T-cell (primary cell): ENCODE measurements at regions not wholly inside any gene's neighbourhood (a gene's known extent, or its start where the extent isn't known, plus 50 kb on each side); places are given as distances from the start of the nearest gene placed in this dataset.

ENCODE experiments used
- ATAC-seq, 4 experiments: fragments of 200-7000 bp in 3 of 4; fragments of 150-1000 bp in 1 of 4; cut with Tn5 transposase; replicated peaks in 1 of 4; 1 replicate in 3 of 4; 2 replicates in 1 of 4; pipeline ENCODE4 v1.10.0; 2021; ENCODE audit warnings: moderate library complexity in 3 of 4, mild to moderate bottlenecking in 2 of 4, moderate number of reproducible peaks in 1 of 4
- CTCF ChIA-PET, 2 donors: fragments of 300-600 bp; sonication (Branson Sonifier 250); formaldehyde crosslinking; loops; one replicate each; lab custom pipeline; 2022; ENCODE audit warnings: antibody characterized with exemption in 2 of 2; lab: Charles Lee
- POLR2A ChIA-PET, 2 donors: fragments of 300-600 bp; sonication (Branson Sonifier 250); formaldehyde crosslinking; loops; one replicate each; lab custom pipeline; 2022; ENCODE audit warnings: antibody characterized with exemption in 2 of 2; lab: Charles Lee
- DNase-seq, 35 experiments: peaks; one replicate each; pipeline versions ENCODE4 v3.0.0 to v3.0.0-alpha.2; 2013 to 2023
- H3K27ac ChIP-seq: one replicate; pipeline ENCODE4 v1.5.1; 2013; ENCODE audit warnings: low read length
- H3K27me3 ChIP-seq, 2 experiments: replicated peaks in 1 of 2; 1 replicate in 1 of 2; 2 replicates in 1 of 2; pipeline versions ENCODE4 v1.6.1 to v1.7.0; 2013; ENCODE audit warnings: low read length in 1 of 2, mixed read lengths in 1 of 2; ENCODE audit not compliant: control insufficient read depth in 2 of 2, insufficient read depth in 2 of 2; ENCODE audit errors: extremely low read depth in 1 of 2
- H3K36me3 ChIP-seq, 2 donors: 1 replicate in 1 of 2; 2 replicates in 1 of 2; pipeline versions ENCODE4 v1.6.1 to v1.7.0; 2013; ENCODE audit warnings: low read length in 1 of 2; ENCODE audit not compliant: control insufficient read depth in 2 of 2, insufficient read depth in 1 of 2; ENCODE audit errors: extremely low read depth in 1 of 2
- H3K4me1 ChIP-seq, 2 experiments: 1 replicate in 1 of 2; 2 replicates in 1 of 2; pipeline versions ENCODE4 v1.6.1 to v1.7.0; 2013; ENCODE audit warnings: low read length in 2 of 2, mixed read lengths in 1 of 2; ENCODE audit not compliant: insufficient read depth in 2 of 2, control insufficient read depth in 1 of 2; ENCODE audit errors: extremely low read depth in 1 of 2
- H3K4me3 ChIP-seq, 2 donors: 1 replicate in 1 of 2; 2 replicates in 1 of 2; pipeline versions ENCODE4 v1.5.1 to v1.7.0; 2013; ENCODE audit warnings: mild to moderate bottlenecking in 2 of 2, low read length in 1 of 2, moderate library complexity in 1 of 2; ENCODE audit not compliant: control insufficient read depth in 1 of 2; ENCODE audit errors: extremely low read depth in 1 of 2
- H3K9me3 ChIP-seq: 2 replicates; pipeline ENCODE4 v1.7.0; 2013
- H3K27ac Mint-ChIP-seq, 2 donors: one replicate each; pipeline ENCODE4 v1.8.0; 2020 to 2021; ENCODE audit warnings: mild to moderate bottlenecking in 2 of 2, mixed read lengths in 2 of 2
- H3K27me3 Mint-ChIP-seq, 2 donors: one replicate each; pipeline ENCODE4 v1.8.0; 2021 to 2022; ENCODE audit warnings: mixed read lengths in 2 of 2
- H3K36me3 Mint-ChIP-seq: one replicate; pipeline ENCODE4 v1.8.0; 2021; ENCODE audit warnings: mixed read lengths
- H3K4me1 Mint-ChIP-seq, 3 donors: one replicate each; pipeline ENCODE4 v1.8.0; 2020 to 2022; ENCODE audit warnings: mixed read lengths in 3 of 3, mild to moderate bottlenecking in 1 of 3
- H3K4me3 Mint-ChIP-seq, 3 donors: one replicate each; pipeline ENCODE4 v1.8.0; 2020 to 2022; ENCODE audit warnings: mild to moderate bottlenecking in 3 of 3, mixed read lengths in 3 of 3, moderate library complexity in 3 of 3
- H3K9me3 Mint-ChIP-seq, 3 donors: one replicate each; pipeline ENCODE4 v1.8.0; 2020 to 2022; ENCODE audit warnings: mixed read lengths in 3 of 3
- WGBS: methylation state at CpG from one replicate; pipeline ENCODE4 v1.1.5; 2013; ENCODE audit warnings: missing lambda C conversion rate; ENCODE audit not compliant: insufficient coverage; 5-methylcytosine and 5-hydroxymethylcytosine counted together

- Histone ChIP-seq H3K4me3 (no peak overlapping the region), H3K27ac (no peak overlapping the region), H3K4me1 (no peaks in the 10 kb centered on the region), H3K36me3 (no peaks in the 10 kb centered on the region), H3K27me3 (peaks cover 0 to 13% of the 10 kb centered on the region in 2 experiments), H3K9me3 (no peaks in the 10 kb centered on the region)
- H3K4me3 Mint-ChIP-seq = no peak overlapping the region
- ATAC-seq (no peak), DNase-seq (no peak)
- H3K27me3 Mint-ChIP-seq = peaks cover 30 to 32% of the 10 kb centered on the region in 2 donors
- WGBS = 70% methylated on average over 2 of the region's 2 CpGs
- ChIA-PET POLR2A (no interaction called here), CTCF (interaction anchor here in 1 of 2 donors (0.6 kb wide), 1 partner anchor 16 kb away, joined by 3 read pairs; no protein-coding TSS in a partner anchor)
- H3K36me3 Mint-ChIP-seq = no peaks in the 10 kb centered on the region
- no peaks in the 10 kb centered on the region for H3K9me3 Mint-ChIP-seq
- no peaks in the 10 kb centered on the region for H3K4me1 Mint-ChIP-seq
- no peak overlapping the region for H3K27ac Mint-ChIP-seq
These were observed 298.1 kb downstream of the MTX2 start for GRCh38 chr2:176567361-176567760.

DNA sequence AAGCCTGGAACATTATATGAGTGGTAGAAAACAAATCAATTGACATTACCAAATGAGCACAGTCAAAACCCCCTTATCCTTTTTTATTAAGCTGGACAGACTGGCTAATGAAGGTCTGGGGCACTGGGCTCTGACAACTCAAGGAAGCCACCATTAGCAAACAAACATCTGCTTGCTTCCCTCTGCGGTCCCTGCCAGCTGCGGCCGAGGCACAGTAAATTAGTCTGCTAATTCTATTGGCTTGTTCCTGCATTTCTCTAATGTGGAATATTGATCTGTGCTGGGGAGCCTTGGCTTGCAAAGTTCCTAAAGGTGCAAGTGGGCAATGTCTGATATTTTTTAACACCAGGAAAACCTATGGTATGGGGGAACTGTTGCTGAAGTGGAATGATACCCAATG, 300.3 kb downstream of the MTX2 start:
- no peak for ATAC-seq
- no peak overlapping the region for H3K27ac Mint-ChIP-seq
- Histone ChIP-seq H3K27me3 (peaks cover 0 to 8% of the 10 kb centered on the region in 2 experiments), H3K36me3 (no peaks in the 10 kb centered on the region), H3K4me3 (no peak overlapping the region), H3K27ac (no peak overlapping the region), H3K9me3 (no peaks in the 10 kb centered on the region), H3K4me1 (no peaks in the 10 kb centered on the region)
- DNase-seq = no peak
- no peaks in the 10 kb centered on the region for H3K36me3 Mint-ChIP-seq
- peaks cover 15 to 24% of the 10 kb centered on the region in 2 donors for H3K27me3 Mint-ChIP-seq
- POLR2A ChIA-PET = no interaction called here
- WGBS = no CpG with 5 or more reads among the region's 3 CpGs
- no peak overlapping the region for H3K4me3 Mint-ChIP-seq
- H3K4me1 Mint-ChIP-seq = peaks cover 0 to 2% (median 0%) of the 10 kb centered on the region in 3 donors
- no peaks in the 10 kb centered on the region for H3K9me3 Mint-ChIP-seq
- CTCF ChIA-PET = interaction anchor here in 1 of 2 donors (1.0 kb wide), 1 partner anchor 15 kb away, joined by 3 read pairs; no protein-coding TSS in a partner anchor

DNA sequence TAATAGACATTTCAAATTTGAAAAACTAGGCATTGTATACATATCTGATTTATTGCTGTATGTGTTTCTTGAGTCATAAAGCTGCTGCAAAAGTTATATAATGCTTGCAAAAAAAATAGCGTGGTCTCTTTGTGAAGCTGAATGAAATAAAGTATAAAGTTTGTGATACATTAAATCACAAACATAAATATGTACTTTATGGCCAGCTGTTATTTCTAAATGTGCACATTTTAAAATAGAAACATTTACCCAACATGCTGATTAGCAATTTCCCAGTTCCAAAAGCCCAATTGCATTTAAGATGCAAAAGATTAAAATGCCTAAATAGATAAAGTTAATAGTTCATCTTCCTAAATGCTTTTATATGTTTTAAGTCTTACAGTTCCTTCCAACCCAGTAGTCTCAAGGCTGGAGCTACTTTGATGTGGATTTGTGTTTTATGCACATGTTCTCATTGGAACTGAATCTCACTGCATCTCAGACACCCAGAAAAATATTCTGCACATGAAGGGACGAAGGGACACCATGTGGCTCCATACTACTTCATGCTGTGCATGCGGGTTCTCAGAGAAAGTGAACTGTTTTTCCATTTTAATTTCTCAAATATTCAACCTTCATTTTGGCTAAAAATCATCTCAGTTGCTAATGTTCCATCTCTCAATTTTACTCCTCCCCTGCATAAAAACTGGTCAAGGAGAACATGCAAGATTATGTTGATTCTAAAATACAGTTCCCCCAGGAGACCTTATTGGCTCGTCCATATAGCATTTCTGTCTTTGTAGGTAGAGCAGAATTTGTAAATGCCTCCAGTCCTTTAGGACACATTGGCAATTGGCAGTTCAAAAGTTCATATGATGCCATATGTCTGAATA, 304.6 kb downstream of the MTX2 start:
- no peak overlapping the region for H3K4me3 ChIP-seq
- Mint-ChIP-seq H3K36me3 (no peaks in the 10 kb centered on the region), H3K4me1 (peaks cover 0 to 2% (median 0%) of the 10 kb centered on the region in 3 donors), H3K4me3 (no peak overlapping the region), H3K9me3 (no peaks in the 10 kb centered on the region), H3K27me3 (peaks cover 22 to 24% of the 10 kb centered on the region in 2 donors), H3K27ac (no peak overlapping the region)
- ChIA-PET POLR2A (no interaction called here), CTCF (interaction anchor here (0.6 to 2.1 kb wide), 3 partner anchors 19 to 448 kb away, joined by 4 to 6 read pairs (median 5); no protein-coding TSS in a partner anchor)
- H3K4me1 ChIP-seq = no peaks in the 10 kb centered on the region
- H3K27me3 ChIP-seq = peaks cover 0 to 3% of the 10 kb centered on the region in 2 experiments
- no peaks in the 10 kb centered on the region for H3K36me3 ChIP-seq
- DNase-seq = no peak
- no peaks in the 10 kb centered on the region for H3K9me3 ChIP-seq
- H3K27ac ChIP-seq = no peak overlapping the region
- WGBS = 80% methylated on average over 1 of the region's 4 CpGs
- no peak for ATAC-seq

DNA sequence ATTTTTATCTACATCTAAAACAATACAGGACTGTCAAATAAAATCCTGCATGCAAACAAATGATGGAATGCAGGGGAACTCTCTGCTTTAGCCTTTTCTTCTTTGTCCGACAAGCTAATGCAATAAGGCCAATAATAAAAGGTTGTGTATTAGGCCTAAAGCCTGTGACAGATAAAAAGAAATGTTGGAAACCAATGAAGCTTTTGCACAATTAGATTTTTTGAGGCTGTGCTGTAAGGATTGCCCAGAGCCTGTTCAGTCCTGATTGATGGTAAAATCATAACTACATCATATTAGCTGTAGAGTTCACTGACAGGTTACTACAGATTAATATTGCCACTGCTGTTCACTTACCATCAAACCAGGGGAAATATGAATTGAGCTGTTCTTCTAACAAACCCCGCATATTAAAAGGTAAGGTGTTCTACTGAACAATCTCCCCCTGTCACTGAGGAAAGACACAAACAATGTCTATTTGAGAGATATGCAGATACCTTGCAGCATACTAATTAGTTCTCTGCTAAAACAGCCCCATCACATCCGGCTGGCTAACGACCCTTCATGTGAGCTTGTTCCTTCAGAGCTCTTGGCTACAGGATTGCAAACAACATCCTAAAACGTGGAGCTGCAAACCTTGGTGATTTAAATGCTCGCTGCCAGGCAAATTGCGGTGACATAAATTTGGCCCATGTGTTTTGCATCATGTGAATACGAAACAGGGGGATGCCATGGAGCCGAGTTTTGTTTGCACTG, 305.4 kb downstream of the MTX2 start:
- H3K4me3 ChIP-seq = no peak overlapping the region
- Mint-ChIP-seq H3K4me1 (peaks cover 0 to 2% (median 0%) of the 10 kb centered on the region in 3 donors), H3K36me3 (no peaks in the 10 kb centered on the region), H3K9me3 (no peaks in the 10 kb centered on the region), H3K27me3 (peaks cover 23 to 27% of the 10 kb centered on the region in 2 donors), H3K27ac (no peak overlapping the region), H3K4me3 (no peak overlapping the region)
- no peak overlapping the region for H3K27ac ChIP-seq
- ChIA-PET POLR2A (interaction anchor here in 1 of 2 donors (0.6 kb wide), 1 partner anchor 1469 kb away, joined by 5 read pairs; no protein-coding TSS in a partner anchor), CTCF (interaction anchor here (0.6 kb wide), 2 partner anchors 449 to 575 kb away, joined by 3 to 4 read pairs; no protein-coding TSS in a partner anchor)
- no peaks in the 10 kb centered on the region for H3K9me3 ChIP-seq
- 79% methylated on average over 7 of the region's 9 CpGs for WGBS
- ATAC-seq (no peak), DNase-seq (no peak)
- H3K36me3 ChIP-seq = no peaks in the 10 kb centered on the region
- H3K27me3 ChIP-seq = peaks cover 0 to 3% of the 10 kb centered on the region in 2 experiments
- no peaks in the 10 kb centered on the region for H3K4me1 ChIP-seq

- H3K27me3 Mint-ChIP-seq = peaks cover 21 to 24% of the 10 kb centered on the region in 2 donors
- CTCF ChIA-PET = no interaction called here
- H3K4me1 Mint-ChIP-seq = peaks cover 0 to 2% (median 0%) of the 10 kb centered on the region in 3 donors
- Histone ChIP-seq H3K27ac (no peak overlapping the region), H3K4me1 (no peaks in the 10 kb centered on the region), H3K9me3 (no peaks in the 10 kb centered on the region), H3K27me3 (peaks cover 0 to 3% of the 10 kb centered on the region in 2 experiments), H3K36me3 (no peaks in the 10 kb centered on the region), H3K4me3 (no peak overlapping the region)
- H3K36me3 Mint-ChIP-seq = no peaks in the 10 kb centered on the region
- H3K27ac Mint-ChIP-seq = no peak overlapping the region
- no peak for DNase-seq
- POLR2A ChIA-PET = interaction anchor here in 1 of 2 donors (0.6 kb wide), 1 partner anchor 1470 kb away, joined by 5 read pairs; no protein-coding TSS in a partner anchor
- no peaks in the 10 kb centered on the region for H3K9me3 Mint-ChIP-seq
- WGBS = 92% methylated on average over 2 of the region's 6 CpGs
- no peak overlapping the region for H3K4me3 Mint-ChIP-seq
- no peak for ATAC-seq
These were observed 306.0 kb downstream of the MTX2 start for GRCh38 chr2:176575237-176575744.

- H3K4me3 Mint-ChIP-seq = no peak overlapping the region
- CTCF ChIA-PET = interaction anchor here in 1 of 2 donors (1.5 kb wide), 1 partner anchor 23 kb away, joined by 3 read pairs; no protein-coding TSS in a partner anchor
- H3K27me3 Mint-ChIP-seq = peaks cover 18 to 25% of the 10 kb centered on the region in 2 donors
These were observed 307.8 kb downstream of the MTX2 start for GRCh38 chr2:176577054-176577453.

More at GRCh38 chr2:176577054-176577453, 307.8 kb downstream of the MTX2 start:
- Mint-ChIP-seq H3K9me3 (no peaks in the 10 kb centered on the region), H3K27ac (no peak overlapping the region), H3K36me3 (no peaks in the 10 kb centered on the region), H3K4me1 (peaks cover 0 to 2% (median 0%) of the 10 kb centered on the region in 3 donors)
- Histone ChIP-seq H3K4me3 (no peak overlapping the region), H3K4me1 (no peaks in the 10 kb centered on the region), H3K36me3 (no peaks in the 10 kb centered on the region), H3K27me3 (peaks cover 0 to 3% of the 10 kb centered on the region in 2 experiments), H3K27ac (no peak overlapping the region), H3K9me3 (no peaks in the 10 kb centered on the region)
- ATAC-seq = no peak
- POLR2A ChIA-PET = no interaction called here
- DNase-seq = no peak
- WGBS = no CpG with 5 or more reads among the region's 1 CpG
